Suppressor macrophage treated with lipopolysaccharide for 1 hour (primary cell): ENCODE measurements at regions not wholly inside any gene's neighbourhood (a gene's known extent, or its start where the extent isn't known, plus 50 kb on each side); places are given as distances from the start of the nearest gene placed in this dataset.
A peak's percentile ranks its signal among the peaks of the same experiment; 100 is the strongest.
"Not testable (repeated sequence)": the region's sequence is repeated elsewhere in the genome, so short reads cannot be mapped to it uniquely, and the experiment has no call there.

Experiments used
- DNase-seq, 3 donors: peaks; one replicate each; pipeline ENCODE4 v3.0.0-alpha.2; 2020 to 2022

DNA sequence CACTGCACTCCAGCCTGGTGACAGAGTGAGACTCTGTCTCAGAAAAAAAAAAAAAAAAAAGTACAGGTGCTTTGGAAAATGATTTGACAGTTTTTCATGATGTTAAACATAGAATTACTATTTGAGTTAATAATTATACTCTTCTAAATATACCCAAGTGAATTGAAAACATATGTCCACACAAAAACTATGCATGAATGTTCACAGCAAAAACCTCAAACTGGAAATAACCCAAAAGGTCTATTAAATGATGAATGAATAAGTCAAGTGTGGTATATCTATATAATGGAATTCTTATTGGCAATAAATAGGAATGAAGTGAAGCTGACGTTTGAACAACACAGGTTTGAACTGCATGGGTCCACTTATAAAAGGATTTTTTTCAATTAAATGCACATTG lies 207.2 kb upstream of the DAB2 start:
- no peak for DNase-seq

DNA sequence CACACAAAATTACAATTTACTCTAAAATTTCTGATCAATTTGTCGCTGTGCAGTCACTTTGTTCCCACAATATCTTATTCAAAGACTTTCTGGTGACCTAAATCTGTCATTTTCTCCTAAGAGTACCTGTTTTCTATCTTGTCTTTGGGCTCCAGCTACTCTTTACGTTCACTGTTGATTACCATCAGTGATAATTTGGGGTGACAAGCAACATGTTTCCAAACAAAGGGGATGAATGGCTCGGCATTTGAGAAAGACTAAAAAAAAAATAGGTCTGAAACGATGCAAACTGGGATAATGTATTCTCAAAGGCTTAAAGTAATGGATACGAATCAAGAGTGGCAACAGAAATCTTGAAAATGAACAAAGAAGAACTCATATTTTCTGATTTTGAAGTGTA lies 205.2 kb upstream of the DAB2 start:
- DNase-seq, result no peak

DNA sequence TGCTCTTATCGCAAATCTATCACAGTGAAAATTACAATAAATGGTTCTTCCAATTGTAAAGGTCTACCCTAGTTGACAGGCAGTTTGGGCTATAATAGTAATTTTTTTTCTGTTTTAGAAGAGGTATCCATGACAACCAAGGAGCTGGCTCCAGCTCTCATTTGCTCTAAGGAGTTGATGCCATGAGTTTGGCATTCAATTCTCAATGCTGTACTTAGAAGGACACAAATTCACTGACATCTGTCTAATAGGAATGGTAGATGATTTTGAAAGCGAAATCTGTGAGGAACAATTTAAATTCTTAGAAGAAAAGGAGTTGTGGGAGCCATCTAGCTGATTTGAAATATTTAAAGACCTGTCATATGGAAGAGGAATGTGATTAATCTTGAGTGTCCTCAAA lies 203.6 kb upstream of the DAB2 start:
- DNase-seq, result no peak

DNA sequence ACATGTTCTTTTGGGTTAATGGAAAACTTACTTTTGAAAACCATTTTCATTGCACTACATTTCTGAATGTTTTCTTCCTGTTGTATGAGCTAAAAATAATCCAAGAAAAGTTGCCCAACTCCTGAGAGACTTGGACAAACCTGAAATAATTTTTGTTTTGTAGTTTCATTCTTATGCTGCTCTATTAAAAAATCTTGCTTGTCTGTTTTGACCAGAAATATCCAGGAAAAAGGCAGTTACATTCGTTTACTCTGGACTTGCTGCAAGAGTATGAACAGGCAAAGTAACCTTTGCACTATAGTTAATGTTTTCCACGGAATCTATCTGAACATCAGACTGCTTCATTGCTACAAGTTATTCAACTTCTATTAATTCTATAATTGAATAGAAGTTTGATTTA lies 200.1 kb upstream of the DAB2 start:
- DNase-seq, result no peak

DNA sequence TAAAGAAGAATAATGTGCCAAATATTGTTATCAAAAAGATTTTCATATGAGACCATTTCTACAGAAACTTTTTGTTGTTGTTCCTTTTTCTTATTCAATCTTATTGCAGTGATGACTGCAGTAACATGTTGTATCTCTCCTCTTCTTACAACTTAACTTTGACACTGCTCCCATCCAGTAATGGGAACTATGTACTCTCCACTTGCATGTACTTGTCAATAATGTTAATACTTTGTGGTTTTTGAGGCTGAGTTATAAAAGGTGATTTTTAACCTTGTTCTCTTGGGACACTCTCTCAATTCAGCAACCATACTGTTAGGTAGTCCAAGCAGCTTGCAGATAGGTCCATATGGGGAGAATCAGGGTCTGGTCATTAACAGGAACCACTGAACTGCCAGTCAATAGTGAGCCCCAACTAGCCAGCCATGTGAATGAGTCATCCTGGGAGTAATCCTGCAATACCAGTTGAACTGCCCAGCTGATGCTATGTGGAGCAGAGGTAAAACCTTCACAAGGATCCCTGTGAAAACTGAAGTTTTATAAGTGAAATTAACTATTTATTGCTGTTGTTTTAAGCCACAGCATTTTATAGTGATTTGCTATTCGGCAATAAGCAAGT lies 199.6 kb upstream of the DAB2 start:
- peak in 1 of 3 donors; percentile 11 for DNase-seq

DNA sequence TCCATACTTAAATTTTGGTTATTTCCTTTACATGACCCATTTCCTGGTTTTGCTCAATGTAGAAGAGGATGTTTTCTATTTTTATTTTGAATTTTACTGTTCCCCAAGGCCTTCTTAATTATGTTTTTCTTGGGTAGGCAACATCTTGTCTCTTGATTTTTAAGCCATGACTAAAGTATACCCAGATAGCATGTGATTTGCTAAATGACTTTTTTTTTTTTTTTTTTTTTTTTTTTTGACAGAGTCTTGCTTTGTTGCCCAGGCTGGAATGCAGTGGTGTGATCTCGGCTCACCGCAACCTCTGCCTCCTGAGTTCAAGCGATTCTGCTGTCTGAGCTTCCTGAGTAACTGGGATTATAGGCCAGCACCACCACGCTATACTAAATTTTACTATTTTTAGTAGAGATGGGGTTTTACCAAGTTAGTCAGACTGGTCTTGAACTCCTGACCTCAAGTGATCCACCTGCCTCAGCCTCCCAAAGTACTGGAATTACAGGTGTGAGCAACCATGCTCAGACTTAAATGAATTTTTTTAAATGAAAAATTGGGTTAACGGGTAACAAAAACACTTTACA lies 198.6 kb upstream of the DAB2 start:
- DNase-seq, result no peak

DNA sequence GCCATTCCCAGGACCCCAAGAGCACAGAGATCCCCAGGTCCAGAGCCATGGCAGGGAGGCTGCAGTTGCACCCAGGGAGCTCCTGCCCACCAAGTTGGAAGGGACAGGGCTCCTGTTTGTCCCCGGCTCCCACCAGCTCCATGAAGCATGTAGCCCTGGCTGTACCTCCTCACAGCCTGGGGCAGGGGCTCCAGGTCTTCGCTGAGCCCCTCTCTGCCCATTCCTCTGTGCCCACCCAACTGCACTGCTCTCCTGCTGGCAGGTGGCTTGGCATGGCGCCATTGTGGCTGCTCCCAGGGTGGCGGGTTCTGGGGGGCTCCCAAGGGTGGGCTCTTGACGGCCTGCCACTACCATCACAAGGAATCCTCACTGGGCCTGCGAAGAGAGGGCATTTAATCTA lies 197.5 kb upstream of the DAB2 start:
- DNase-seq, result no peak

DNA sequence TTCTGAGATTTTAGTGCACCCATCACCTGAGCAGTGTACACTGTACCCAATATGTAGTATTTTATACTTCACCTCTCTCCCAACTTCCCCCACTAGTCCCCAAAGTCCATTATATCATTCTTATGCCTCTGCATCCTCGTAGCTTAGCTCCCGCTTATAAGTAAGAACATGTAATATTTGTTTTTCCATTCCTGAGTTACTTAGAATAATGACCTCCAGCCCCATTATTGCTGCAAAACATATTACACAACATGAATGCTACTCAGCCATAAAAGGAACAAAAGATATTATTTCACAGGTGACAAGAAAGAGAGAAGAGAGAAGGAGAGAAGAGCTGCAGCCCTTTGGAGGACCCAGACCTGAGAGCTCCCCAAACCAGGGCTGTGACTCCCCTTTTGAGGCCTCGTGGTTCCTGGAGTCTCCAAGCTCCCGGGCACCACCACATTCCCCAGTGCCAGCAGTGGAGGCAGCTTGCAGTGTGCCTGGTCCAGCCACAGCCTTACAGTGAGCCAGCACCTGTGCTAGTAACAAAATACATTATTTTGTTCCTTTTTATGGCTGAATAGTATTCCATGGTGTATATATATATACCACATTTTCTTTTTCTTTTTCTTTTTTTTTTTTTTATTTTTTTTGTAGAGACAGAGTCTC lies 194.5 kb upstream of the DAB2 start:
- no peak for DNase-seq

DNA sequence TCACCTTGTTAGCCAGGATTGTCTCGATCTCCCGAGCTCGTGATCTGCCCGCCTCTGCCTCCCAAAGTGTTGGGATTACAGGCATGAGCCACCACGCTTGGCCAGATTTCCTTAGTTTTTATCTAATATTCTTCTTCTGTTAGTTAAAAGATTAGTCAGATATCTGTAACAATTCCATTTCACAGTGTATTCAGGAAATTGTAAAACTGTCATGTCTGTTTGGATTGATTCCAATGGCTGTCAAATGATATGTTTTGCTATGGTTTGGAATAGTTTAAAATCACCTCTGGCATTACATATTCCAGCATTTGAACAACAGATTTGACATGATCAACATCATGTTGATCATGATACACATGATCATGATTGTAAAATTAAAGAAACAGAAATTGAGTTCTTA lies 193.6 kb upstream of the DAB2 start:
- no peak for DNase-seq

DNA sequence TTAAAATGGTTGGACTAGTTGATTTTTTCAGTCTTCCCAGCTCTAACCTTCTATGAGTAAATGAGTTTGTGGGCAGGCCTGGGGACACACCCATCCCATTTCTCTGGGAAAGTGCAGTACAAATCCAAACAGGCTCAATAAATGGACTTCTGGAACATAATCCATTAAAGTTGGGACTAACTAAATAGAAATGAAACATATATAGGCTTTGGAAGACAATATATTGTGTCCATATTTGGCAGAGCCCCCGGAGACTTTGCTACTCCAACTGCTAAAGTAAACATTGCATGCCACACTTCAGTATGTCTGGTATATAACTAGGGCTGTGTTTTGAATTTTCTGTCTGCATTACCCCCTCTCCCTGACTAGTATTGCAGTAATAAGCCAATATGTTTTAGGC lies 191.4 kb upstream of the DAB2 start:
- DNase-seq, result no peak

DNA sequence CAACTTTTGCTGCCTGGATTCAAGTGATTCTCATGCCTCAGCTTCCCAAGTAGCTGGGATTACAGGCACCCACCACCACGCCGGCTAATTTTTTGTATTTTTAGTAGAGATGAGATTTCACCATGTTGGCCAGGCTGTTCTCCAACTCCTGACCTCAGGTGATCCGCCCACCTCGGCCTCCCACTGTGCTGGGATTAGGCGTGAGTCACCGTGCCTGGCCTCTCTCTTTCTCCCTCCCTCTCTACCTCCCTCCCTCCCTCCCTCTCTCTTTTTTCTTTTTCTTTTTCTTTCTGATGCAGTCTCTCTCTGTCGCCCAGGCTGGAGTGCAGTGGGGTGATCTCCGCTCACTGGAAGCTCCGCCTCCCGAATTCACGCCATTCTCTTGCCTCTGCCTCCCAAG lies 186.3 kb upstream of the DAB2 start:
- not testable (repeated sequence) for DNase-seq

DNA sequence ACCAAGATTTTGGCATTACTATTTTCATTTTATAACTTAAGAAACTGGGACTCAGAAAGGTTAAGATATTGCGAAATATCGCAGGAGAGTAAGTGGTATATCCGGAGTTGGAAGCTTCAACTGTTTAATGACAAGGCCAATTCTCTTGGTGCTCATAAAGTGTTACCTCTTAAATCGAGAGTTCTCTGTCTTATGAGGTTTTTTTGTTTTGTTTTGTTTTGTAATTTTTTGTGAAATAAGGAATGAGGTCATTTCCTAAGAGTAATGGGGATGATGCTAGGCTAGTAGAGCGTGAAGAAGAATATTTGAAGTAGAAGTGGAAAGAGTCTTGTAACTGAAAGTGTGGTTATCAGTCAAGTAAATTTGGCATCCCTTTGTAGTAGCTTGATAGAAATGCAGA lies 183.2 kb upstream of the DAB2 start:
- DNase-seq, result peak in 1 of 3 donors; percentile 5

DNA sequence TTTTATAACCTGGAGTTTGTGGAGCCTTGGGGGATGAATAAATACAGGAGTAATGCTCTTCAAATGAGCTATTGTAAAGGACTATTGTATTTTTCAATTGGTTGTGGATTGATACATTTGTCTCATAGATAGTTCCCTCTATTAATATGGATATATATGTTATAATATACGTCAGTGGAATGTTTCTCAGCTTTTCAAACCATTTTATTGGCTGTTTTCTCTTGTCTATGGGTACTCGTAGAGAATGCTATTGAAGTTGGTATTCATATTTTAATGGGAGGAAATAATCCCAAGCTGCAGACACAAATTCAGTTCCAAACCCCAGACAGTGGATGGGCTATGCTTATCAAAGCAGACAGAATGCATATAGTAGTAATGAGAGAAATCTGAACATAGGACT lies 181.8 kb upstream of the DAB2 start:
- no peak for DNase-seq

DNA sequence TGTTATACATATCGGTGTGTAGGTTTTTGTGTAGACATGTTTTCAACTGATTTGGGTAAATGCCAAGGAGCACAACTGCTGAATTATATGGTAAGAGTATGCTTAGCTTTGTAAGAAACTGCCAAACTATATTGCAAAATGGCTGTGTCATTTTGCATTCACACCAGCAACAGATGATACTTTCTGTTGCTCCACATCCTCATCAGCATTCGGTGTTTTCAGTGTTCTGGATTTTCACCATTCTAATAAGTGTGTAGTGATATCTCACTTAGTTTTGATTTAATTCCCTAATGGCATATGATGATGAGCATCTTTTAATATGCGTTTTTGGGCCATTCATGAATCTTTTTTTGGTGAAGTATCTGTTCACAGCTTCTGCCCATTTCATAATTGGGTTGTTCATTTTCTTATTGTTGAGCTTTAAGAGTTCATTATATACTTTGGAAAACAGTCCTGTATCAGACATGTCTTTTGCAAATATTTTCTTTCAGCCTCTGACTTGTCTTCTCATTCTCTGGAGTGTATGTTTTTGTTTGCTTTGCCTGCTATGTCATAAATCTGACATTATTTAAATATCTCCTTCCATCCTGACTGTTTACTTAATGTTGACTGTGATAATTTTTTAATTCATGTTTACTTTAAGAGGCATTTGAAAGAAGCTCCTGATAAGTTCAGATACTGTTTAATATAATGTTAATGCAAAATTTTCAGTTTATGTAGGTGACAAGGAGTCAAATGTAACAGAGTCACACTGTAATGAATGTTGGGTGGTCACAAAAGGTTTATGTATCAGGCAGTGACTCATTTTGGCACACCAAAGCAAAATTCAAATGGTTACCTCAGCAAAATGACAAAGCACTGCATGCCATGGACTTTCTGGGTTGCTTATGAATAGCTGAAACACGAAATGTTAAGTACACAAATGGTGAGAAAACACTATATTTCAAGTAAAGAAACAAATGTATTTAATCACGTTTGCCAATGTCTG lies 181.1 kb upstream of the DAB2 start:
- no peak for DNase-seq

DNA sequence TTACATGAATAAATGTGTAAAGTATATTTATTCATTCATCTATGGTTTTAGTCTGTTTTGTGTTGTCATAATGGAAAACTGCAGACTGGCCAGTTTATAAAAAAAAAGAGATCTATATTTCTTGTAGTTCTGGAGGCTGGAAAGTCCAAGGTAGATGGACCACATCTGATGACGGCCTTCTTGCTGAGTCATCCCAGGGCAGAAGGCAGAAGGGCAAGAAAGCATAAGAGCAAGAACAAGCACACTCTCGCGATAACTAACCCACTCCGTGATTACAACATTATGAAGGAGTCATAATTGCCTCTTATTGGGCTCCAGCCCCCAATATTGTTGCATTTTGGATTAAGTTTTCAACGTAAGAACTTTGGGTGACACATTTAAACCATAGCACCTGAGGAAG lies 180.4 kb upstream of the DAB2 start:
- DNase-seq, result peak; percentile 21 to 44 (median 29)

DNA sequence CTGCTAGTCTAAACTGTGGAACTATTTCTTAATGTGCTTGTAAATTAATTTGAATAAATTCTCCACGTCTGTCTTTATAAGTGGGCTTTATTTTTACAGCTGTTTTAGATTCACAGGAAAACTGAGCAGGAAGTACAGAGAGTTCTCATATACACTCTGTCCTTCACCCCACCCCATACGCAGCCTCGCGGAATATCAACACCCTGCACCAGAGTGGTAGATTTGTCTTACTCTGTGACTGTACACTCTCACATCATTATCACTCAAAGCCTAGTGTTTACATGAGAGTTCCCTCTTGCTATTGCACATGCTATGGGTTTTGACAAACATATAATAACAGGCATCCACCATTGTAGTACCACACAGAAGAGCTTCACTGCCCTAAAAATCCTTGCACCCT lies 179.7 kb upstream of the DAB2 start:
- DNase-seq, result no peak

DNA sequence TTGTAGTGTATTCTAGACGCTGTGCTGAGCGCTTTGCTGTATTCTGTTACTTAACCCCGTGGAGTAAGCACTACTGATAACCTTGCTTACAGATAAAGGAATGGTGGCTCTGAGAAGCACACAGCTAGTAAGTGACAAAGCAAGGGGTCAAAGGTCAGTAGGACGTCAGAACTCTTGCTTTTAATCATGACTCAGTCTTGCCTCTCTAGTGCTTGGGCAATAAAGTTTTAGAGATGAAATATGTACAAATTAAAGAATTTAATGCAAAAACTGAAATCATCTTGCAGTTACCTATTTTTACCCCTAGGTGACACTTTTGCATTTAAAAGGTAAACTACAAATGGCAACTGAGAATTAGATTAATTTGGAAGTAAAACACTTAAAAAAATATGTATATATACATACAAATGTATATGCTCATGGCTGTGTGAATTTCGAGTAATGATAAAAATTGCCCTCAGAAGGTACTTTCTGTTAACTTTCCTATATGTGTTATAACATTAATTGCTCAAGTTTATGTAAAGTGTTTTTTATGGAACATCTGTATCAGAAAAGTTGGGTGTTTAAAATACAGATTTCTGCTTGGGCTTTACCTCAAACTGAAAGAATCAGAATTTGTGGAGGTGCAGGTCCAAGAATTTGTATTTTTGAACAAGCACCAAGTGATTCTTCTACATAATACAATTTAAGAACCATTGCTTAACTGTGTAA lies 175.1 kb upstream of the DAB2 start:
- peak; percentile 15 to 46 (median 36) for DNase-seq

DNA sequence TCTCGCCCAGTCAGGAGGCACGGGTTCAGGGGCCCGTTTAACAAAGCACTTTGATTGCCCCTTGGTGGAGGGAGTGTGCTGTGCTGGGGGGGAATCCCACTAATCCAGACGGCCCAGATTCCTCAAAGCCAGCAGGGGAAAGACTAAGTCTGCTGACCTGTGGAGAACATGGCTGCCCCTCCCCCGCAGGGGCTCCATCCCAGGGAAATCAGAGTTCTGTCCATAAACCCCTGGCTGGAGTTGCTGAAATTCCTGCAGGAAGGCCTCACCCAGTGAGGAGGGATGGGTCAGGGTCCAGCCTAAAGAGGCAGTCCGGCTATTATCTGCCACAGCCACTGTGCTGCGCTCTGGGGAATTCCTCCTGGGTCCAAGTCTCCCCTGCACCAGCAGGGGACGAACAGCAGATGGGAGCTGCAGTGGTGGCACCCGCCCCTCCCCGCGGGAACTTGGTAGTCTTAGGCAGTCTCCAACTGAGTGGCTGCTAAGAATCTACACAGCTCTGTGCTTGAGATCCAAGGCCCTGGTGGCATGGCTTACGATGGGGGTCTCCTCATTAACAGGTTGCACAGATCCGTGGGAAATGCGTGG lies 174.0 kb upstream of the DAB2 start:
- no peak for DNase-seq

DNA sequence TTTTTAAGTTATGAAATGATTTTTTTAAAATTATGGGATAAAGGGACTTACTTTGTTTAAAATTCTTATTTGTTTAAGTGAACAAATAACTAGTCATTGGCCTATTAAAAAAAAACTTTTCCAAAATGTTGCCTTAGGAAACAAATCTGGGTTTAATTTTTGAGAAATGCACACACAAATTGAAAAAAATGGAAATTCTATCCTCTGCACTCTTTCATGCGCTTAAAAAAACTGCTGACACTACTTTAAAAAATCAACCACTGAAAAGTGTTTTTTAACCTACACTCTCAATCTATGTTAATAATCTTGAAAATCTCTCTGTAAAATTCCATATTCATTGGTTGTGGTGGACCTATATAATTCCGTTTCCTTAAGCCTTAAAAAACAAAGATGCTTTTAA lies 163.4 kb upstream of the DAB2 start:
- DNase-seq, result no peak

DNA sequence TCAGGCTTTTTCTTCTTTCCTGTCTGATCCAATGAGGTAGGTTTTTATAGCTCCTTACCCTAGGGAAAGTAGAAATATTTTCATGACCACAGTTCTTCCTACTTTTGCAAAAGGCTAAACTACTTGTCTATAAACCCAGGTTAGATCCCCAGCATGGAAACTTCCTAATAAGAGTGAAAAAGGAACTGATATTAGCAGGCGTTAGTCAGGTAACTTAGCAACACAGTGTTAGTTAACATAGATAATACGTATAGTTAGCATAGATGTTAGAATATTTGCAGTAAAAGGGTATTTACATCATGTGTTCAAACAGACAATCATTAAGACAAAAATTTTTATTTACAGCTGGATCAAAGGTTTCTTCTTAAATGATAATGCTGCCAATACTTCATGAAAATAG lies 162.9 kb upstream of the DAB2 start:
- DNase-seq, result no peak

DNA sequence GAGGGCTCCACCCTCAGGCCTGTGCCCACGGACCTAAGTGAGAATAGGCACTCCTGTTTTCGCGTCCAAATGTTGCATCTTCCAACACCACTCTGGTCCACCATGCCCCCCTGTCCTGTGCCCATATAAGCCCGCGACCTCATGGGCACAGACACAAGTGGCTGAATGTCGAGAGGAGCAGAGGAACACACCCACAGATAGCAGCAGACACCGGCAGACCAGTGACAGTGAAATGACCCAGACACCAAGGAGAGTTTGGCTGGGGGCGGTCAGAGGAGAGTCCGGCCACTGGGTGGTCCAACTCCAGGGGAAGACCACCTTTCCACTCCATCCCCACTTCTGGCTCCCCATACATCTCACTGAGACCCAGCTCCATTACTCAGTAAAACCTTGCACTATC lies 161.4 kb upstream of the DAB2 start:
- DNase-seq, result no peak

DNA sequence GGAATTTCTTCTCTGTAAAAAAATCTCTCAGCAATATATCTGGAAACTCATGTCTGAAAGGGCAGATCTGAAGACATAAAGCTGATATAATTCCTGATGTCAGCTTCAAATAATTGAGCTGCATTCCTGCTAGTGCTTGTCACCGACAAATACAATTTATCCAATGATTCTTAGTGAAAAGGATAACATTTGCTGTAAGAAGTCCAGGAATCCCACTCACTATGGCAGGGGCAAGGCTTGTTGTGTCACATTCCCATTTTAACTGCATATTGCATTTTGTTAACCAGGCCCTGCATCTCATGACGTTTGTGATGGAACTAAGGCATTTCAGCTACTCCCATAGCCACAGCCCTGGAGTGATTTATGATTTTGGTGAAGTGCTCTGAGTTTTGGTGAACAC lies 160.1 kb upstream of the DAB2 start:
- no peak for DNase-seq
